Omental fat pad (tissue), 3 donors: ENCODE measurements at regions not wholly inside any gene's neighbourhood (a gene's known extent, or its start where the extent isn't known, plus 50 kb on each side); places are given as distances from the start of the nearest gene placed in this dataset.

Source experiments
- ATAC-seq: fragments of 150-250 bp; one replicate; pipeline ENCODE4 v1.9.1; 2016; ENCODE audit warnings: mild to moderate bottlenecking, moderate library complexity; ENCODE audit not compliant: low FRiP score
- DNase-seq: peaks from one replicate; pipeline ENCODE4 v3.0.0-alpha.2; 2019; ENCODE audit warnings: low spot score
- TF ChIP-seq, protein P1 (sequence below), 3 donors: fragments of 450-650 bp; IDR thresholded peaks; one replicate each; pipeline ENCODE4 v1.5.1; 2016 to 2017; ENCODE audit warnings: antibody characterized with exemption in 3 of 3, mild to moderate bottlenecking in 3 of 3, moderate library complexity in 2 of 3

DNA sequence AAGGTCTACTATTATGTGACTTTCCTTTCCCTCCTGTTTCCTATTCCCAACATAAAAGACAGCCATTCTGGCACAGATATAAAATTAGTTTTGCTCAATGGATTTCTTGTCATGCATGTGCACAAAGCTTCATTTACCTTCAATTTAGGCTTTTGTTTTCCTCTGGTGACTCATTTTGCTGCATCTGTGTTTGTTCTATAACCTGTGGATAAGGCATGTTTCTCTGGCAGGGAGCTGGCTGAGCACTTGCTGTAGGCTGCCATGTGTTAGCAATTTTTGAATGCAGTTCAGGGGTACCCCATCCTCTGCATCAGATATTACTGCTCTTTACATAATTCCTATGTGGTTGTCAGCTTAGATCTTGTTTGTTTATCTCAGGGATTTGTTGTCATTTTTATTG, 202.8 kb upstream of the GRID2 start:
- no peak for DNase-seq
- no peak for ATAC-seq
- TF ChIP-seq, protein P1, sequence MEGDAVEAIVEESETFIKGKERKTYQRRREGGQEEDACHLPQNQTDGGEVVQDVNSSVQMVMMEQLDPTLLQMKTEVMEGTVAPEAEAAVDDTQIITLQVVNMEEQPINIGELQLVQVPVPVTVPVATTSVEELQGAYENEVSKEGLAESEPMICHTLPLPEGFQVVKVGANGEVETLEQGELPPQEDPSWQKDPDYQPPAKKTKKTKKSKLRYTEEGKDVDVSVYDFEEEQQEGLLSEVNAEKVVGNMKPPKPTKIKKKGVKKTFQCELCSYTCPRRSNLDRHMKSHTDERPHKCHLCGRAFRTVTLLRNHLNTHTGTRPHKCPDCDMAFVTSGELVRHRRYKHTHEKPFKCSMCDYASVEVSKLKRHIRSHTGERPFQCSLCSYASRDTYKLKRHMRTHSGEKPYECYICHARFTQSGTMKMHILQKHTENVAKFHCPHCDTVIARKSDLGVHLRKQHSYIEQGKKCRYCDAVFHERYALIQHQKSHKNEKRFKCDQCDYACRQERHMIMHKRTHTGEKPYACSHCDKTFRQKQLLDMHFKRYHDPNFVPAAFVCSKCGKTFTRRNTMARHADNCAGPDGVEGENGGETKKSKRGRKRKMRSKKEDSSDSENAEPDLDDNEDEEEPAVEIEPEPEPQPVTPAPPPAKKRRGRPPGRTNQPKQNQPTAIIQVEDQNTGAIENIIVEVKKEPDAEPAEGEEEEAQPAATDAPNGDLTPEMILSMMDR (IDR thresholded peaks at IDR 0.05), result no peak

GRCh38 chr4:92101737-92102172, 202.0 kb upstream of the GRID2 start:
- TF ChIP-seq, protein P1 (IDR thresholded peaks at IDR 0.05), result no peak
- no peak for DNase-seq
- peak; percentile 93 for ATAC-seq

- TF ChIP-seq, protein P1 (IDR thresholded peaks at IDR 0.05), result no peak
- DNase-seq (no peak), ATAC-seq (no peak)
Observed at GRCh38 chr4:92104506-92104905, 199.3 kb upstream of the GRID2 start.

DNA sequence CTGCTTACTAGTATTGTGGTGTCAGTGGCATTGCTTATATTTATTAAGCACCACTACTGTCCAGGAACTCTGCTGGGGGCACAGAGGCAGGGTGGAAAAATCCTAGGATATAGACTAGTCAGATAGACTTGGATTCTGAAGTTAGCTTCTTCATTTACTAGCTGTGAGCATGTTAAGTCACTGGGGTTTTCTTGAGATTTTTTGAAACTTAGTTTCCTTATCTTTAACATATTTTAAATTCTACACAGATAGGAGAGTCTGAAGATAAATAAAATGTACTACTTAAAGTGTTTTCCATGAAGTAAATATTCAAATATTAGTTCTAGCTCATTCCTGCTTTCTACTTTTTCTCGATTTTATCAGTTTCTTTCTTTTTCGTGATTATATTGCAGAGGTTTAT, 196.9 kb upstream of the GRID2 start:
- TF ChIP-seq, protein P1 (IDR thresholded peaks at IDR 0.05), result no peak
- ATAC-seq (no peak), DNase-seq (no peak)

DNA sequence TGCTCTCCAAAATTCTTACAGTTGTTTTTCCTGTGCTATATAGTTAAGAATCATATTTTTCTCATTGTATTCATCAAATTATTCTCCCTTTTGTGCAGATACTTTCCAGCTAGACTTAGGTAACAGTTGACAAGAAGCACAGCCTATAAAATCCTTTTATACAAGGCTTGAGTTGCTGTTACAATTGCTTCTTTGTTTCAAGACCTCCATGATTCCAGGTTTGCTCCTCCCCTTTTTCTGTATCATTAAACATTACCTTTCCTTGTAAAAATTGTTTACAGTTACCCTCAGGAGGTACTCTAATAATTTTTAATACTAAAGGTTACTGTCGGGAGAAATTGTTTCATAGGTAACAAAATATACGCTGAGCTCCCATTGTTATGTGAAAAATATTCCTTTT, 192.3 kb upstream of the GRID2 start:
- no peak for ATAC-seq
- DNase-seq, result no peak
- TF ChIP-seq, protein P1 (IDR thresholded peaks at IDR 0.05), result no peak

- TF ChIP-seq, protein P1 (IDR thresholded peaks at IDR 0.05), result no peak
- no peak for DNase-seq
- ATAC-seq, result no peak
Observed at GRCh38 chr4:92112805-92113204, 191.0 kb upstream of the GRID2 start.

- DNase-seq (no peak), ATAC-seq (peak; percentile 70)
- TF ChIP-seq, protein P1 (IDR thresholded peaks at IDR 0.05), result no peak
Observed at GRCh38 chr4:92120810-92121498, 182.8 kb upstream of the GRID2 start.
